ENCODE measurements at regions not wholly inside any gene's neighbourhood (a gene's known extent, or its start where the extent isn't known, plus 50 kb on each side); places are given as distances from the start of the nearest gene placed in this dataset.
"Not testable (repeated sequence)": the region's sequence is repeated elsewhere in the genome, so short reads cannot be mapped to it uniquely, and the experiment has no call there.

GRCh38 chr12:131290255-131290959, 336.7 kb downstream of the ADGRD1 start:
- Histone ChIP-seq H3K27me3 (ENCODE audit: insufficient read depth, low read length) (no peaks in the 10 kb centered on the region), H3K4me3 (ENCODE audit: low read length) (no peak overlapping the region), H3K4me1 (ENCODE audit: insufficient read depth, low read length) (no peaks in the 10 kb centered on the region), H3K9me3 (ENCODE audit: insufficient read depth, low read depth, low read length) (no peaks in the 10 kb centered on the region), H3K27ac (ENCODE audit: low read length) (no peak overlapping the region), H3K36me3 (ENCODE audit: insufficient read depth, low read depth, low read length) (no peaks in the 10 kb centered on the region), H3K9ac (ENCODE audit: low read depth, low read length) (no peak overlapping the region)

DNA sequence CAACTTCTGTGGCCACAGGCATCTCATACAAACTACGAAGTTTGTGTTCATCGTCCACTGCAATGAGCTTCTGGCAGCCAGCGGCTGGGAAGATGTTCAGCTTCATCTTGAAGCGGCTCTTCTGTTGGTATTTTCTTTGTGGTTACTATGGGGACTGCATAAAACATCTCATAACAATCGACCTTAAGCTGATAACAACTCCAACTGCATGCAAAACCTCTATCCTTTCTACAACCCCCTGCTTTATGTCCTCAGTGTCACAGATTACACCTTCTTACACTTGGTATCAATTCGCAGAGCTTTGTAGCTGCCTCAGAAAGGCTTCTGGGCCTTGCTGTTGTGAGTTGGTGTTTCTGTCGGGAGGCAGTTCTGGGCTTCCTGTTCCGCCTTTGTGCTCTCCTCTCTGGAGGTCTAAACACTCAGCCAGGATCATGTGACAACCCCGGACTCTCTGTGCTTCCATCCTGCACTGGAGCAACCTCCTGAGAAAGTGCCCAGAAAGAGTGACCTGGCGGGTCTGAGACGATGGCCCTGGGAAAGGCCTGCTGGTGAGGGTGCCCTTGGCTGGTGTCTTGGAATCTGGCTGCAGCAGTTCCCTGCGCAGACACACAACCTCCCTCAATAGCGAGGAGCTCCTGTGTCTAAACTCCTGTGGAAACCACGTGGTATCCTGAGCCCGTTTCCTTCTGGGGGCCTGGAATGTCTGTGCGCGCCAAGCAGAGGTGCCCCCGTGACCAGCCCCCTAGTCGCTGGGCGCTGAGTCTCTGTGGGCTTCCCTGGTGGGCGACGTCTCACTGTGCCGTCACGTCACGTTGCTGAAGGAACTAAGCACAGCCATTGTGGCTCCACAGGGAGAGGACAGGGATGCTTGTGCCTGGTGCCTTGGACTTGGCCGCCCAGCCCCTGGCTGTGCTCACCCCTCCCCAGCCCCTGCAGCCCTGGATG, 339.6 kb downstream of the ADGRD1 start:
- not testable (repeated sequence) for H3K9ac ChIP-seq (ENCODE audit: low read depth, low read length); H3K9me3 ChIP-seq (ENCODE audit: insufficient read depth, low read depth, low read length); H3K36me3 ChIP-seq (ENCODE audit: insufficient read depth, low read depth, low read length); H3K4me1 ChIP-seq (ENCODE audit: insufficient read depth, low read length); H3K27ac ChIP-seq (ENCODE audit: low read length); H3K27me3 ChIP-seq (ENCODE audit: insufficient read depth, low read length); H3K4me3 ChIP-seq (ENCODE audit: low read length)

DNA sequence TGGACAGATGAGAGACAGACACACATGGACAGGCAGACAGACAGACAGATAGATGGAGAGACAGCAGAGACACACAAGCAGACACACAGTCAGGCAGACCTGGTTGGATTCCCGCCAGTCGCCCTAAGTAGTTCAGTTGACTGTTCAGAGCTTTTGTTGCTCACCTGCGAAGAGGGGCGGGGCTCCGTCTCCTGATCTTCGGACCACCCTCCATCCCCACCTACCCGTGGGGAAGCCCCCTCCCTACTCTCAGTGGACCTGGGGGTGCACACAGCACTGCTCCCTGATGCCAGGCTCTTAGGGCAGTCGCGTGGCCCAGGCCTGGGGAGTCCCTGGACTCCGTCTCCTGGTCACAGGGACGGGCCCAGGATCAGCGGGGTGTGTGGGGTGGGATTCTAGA, 341.0 kb downstream of the ADGRD1 start:
- not testable (repeated sequence) for H3K36me3 ChIP-seq (ENCODE audit: insufficient read depth, low read depth, low read length); H3K4me3 ChIP-seq (ENCODE audit: low read length); H3K9ac ChIP-seq (ENCODE audit: low read depth, low read length)

GRCh38 chr12:131295117-131295516, 341.4 kb downstream of the ADGRD1 start:
- not testable (repeated sequence) for H3K27me3 ChIP-seq (ENCODE audit: insufficient read depth, low read length); H3K27ac ChIP-seq (ENCODE audit: low read length)

More for the DNA sequence above, 341.0 kb downstream of the ADGRD1 start:
- not testable (repeated sequence) for H3K27me3 ChIP-seq (ENCODE audit: insufficient read depth, low read length); H3K9me3 ChIP-seq (ENCODE audit: insufficient read depth, low read depth, low read length); H3K27ac ChIP-seq (ENCODE audit: low read length); H3K4me1 ChIP-seq (ENCODE audit: insufficient read depth, low read length)

DNA sequence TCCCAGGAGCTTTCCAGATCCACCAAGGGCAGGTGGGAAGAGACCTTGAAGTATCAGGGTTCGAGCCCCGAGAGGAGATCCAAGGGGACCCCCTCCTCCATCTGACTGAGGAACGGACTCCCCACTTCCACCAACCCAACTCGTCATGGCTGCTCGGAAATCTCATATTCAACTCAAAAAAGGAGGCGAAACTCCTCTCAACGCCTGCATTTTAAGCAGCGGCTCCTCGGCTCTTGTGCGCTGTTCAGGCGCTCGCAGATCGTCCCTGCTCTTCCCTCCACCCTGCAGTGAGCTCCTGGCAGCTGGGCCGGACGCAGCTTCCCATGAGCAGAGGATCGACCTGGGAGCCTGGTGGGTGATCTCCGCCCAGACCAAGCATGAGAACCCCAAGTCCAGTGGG, 341.9 kb downstream of the ADGRD1 start:
- not testable (repeated sequence) for H3K4me1 ChIP-seq (ENCODE audit: insufficient read depth, low read length); H3K36me3 ChIP-seq (ENCODE audit: insufficient read depth, low read depth, low read length); H3K4me3 ChIP-seq (ENCODE audit: low read length); H3K27ac ChIP-seq (ENCODE audit: low read length); H3K27me3 ChIP-seq (ENCODE audit: insufficient read depth, low read length); H3K9me3 ChIP-seq (ENCODE audit: insufficient read depth, low read depth, low read length); H3K9ac ChIP-seq (ENCODE audit: low read depth, low read length)

More at GRCh38 chr12:131295117-131295516, 341.4 kb downstream of the ADGRD1 start:
- H3K4me1 ChIP-seq (ENCODE audit: insufficient read depth, low read length); H3K4me3 ChIP-seq (ENCODE audit: low read length); H3K9ac ChIP-seq (ENCODE audit: low read depth, low read length); H3K9me3 ChIP-seq (ENCODE audit: insufficient read depth, low read depth, low read length); H3K36me3 ChIP-seq (ENCODE audit: insufficient read depth, low read depth, low read length): not testable (repeated sequence)

DNA sequence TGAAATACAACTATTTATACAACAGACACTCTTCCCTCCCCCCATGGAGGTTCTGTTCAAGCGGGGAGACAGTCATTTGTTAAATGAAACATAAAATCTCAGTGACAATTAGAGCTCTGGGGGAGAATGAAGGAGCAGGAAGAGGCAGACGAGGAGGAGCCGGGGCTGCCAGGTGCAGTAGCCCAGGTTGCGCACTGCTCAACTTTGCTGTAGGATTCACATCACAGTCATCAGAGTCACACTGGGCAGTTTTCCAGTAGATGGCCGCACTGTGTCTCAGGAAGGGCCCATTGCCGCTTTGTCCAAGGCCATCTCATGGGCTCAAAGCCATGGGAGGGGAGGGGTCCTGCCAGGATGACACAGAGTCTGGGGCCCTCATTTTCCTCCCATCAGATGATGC, 342.4 kb downstream of the ADGRD1 start:
- H3K27me3 ChIP-seq (ENCODE audit: insufficient read depth, low read length); H3K36me3 ChIP-seq (ENCODE audit: insufficient read depth, low read depth, low read length); H3K27ac ChIP-seq (ENCODE audit: low read length); H3K4me3 ChIP-seq (ENCODE audit: low read length); H3K9ac ChIP-seq (ENCODE audit: low read depth, low read length); H3K9me3 ChIP-seq (ENCODE audit: insufficient read depth, low read depth, low read length); H3K4me1 ChIP-seq (ENCODE audit: insufficient read depth, low read length): not testable (repeated sequence)

DNA sequence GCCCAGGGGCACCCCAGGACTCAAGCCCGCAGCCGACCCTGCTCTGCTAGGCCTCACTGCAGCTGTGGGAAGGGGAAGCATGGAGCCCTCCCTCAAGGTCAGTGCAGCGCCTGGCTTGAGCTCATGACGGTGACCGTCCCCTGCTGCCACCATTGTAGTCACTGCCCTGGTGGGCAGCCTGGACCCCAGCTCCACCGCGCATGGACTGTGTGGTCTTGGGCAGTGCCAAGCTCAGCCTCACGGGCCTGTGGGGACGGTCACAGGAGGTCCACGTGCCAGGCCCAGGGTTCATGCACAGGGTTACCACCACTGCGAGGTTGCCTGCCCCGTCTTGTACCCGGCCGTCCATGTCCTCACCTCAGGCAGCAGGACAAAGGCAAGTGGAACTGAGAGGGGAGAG, 342.9 kb downstream of the ADGRD1 start:
- H3K4me1 ChIP-seq (ENCODE audit: insufficient read depth, low read length) = not testable (repeated sequence)

GRCh38 chr12:131298526-131299369, 345.0 kb downstream of the ADGRD1 start:
- not testable (repeated sequence) for H3K9ac ChIP-seq (ENCODE audit: low read depth, low read length); H3K9me3 ChIP-seq (ENCODE audit: insufficient read depth, low read depth, low read length); H3K27ac ChIP-seq (ENCODE audit: low read length); H3K27me3 ChIP-seq (ENCODE audit: insufficient read depth, low read length); H3K36me3 ChIP-seq (ENCODE audit: insufficient read depth, low read depth, low read length); H3K4me3 ChIP-seq (ENCODE audit: low read length); H3K4me1 ChIP-seq (ENCODE audit: insufficient read depth, low read length)

More for the DNA sequence above, 342.9 kb downstream of the ADGRD1 start:
- not testable (repeated sequence) for H3K4me3 ChIP-seq (ENCODE audit: low read length); H3K27ac ChIP-seq (ENCODE audit: low read length); H3K27me3 ChIP-seq (ENCODE audit: insufficient read depth, low read length); H3K9ac ChIP-seq (ENCODE audit: low read depth, low read length); H3K9me3 ChIP-seq (ENCODE audit: insufficient read depth, low read depth, low read length); H3K36me3 ChIP-seq (ENCODE audit: insufficient read depth, low read depth, low read length)

DNA sequence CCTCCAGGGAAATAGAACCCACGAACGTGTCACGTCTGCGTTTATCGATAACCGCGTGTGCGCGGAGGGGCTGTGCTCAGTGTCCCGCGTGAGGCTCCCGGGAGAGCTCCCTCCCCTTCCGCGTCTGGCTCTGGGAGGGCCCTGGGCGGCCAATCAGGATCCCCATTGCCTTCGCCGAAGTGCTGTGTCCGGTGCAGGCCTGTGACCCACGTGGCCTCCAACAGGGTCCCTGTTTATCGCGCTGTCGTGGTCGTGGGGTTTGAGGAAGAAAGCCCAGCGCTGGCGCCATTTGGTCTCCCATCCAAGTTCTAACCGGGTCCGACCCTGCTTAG, 345.6 kb downstream of the ADGRD1 start:
- H3K9ac ChIP-seq (ENCODE audit: low read depth, low read length); H3K27me3 ChIP-seq (ENCODE audit: insufficient read depth, low read length); H3K36me3 ChIP-seq (ENCODE audit: insufficient read depth, low read depth, low read length): not testable (repeated sequence)

DNA sequence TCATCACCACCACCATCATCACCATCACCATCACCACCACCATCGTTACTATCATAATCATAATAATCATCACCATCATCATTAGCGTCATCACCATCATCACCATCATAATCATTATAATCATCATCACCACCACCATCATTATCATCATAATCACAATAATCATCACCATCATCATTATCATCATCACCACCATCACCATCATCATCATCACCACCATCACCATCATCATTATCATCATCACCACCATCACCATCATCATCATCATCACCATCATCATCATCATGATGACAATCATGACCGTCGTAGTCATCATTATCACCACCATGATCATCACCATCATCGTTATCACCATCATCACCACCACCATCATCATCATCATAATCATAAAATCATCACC, 349.9 kb downstream of the ADGRD1 start:
- H3K9me3 ChIP-seq (ENCODE audit: insufficient read depth, low read depth, low read length); H3K27ac ChIP-seq (ENCODE audit: low read length): not testable (repeated sequence)

More for the DNA sequence above, 345.6 kb downstream of the ADGRD1 start:
- H3K4me1 ChIP-seq (ENCODE audit: insufficient read depth, low read length); H3K27ac ChIP-seq (ENCODE audit: low read length); H3K4me3 ChIP-seq (ENCODE audit: low read length); H3K9me3 ChIP-seq (ENCODE audit: insufficient read depth, low read depth, low read length): not testable (repeated sequence)

GRCh38 chr12:131304642-131305041, 350.9 kb downstream of the ADGRD1 start:
- not testable (repeated sequence) for H3K4me3 ChIP-seq (ENCODE audit: low read length); H3K9me3 ChIP-seq (ENCODE audit: insufficient read depth, low read depth, low read length); H3K27ac ChIP-seq (ENCODE audit: low read length); H3K9ac ChIP-seq (ENCODE audit: low read depth, low read length); H3K27me3 ChIP-seq (ENCODE audit: insufficient read depth, low read length); H3K4me1 ChIP-seq (ENCODE audit: insufficient read depth, low read length); H3K36me3 ChIP-seq (ENCODE audit: insufficient read depth, low read depth, low read length)

More for the DNA sequence above, 349.9 kb downstream of the ADGRD1 start:
- H3K4me3 ChIP-seq (ENCODE audit: low read length); H3K9ac ChIP-seq (ENCODE audit: low read depth, low read length); H3K27me3 ChIP-seq (ENCODE audit: insufficient read depth, low read length); H3K4me1 ChIP-seq (ENCODE audit: insufficient read depth, low read length); H3K36me3 ChIP-seq (ENCODE audit: insufficient read depth, low read depth, low read length): not testable (repeated sequence)

Measured in iPS-20b (cell line).